ENCODE measurements at regions not wholly inside any gene's neighbourhood (a gene's known extent, or its start where the extent isn't known, plus 50 kb on each side); places are given as distances from the start of the nearest gene placed in this dataset.

- no peak for DNase-seq (ENCODE audit: low spot score)
Observed at GRCh38 chr13:34879851-34880250, 62.2 kb upstream of the NBEA start.

DNA sequence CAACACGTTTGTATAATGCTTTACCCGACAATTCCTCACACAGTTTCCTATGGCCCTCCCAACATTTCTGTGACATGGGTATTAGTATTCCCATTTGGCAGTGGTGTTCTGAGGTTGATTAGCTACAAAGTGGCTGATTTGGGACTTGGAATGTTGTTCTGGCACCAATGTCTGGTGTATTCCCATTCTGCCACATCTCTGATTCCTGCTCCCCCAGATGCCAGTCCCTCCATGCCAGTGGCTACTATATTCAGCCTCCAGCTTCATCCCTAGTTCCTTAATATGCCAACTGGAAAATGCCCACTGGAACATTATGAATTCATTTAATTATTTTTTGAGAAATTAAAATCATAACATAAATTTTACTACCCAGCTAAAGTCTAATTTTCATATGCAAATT lies 60.6 kb upstream of the NBEA start:
- DNase-seq (ENCODE audit: low spot score), result no peak

DNA sequence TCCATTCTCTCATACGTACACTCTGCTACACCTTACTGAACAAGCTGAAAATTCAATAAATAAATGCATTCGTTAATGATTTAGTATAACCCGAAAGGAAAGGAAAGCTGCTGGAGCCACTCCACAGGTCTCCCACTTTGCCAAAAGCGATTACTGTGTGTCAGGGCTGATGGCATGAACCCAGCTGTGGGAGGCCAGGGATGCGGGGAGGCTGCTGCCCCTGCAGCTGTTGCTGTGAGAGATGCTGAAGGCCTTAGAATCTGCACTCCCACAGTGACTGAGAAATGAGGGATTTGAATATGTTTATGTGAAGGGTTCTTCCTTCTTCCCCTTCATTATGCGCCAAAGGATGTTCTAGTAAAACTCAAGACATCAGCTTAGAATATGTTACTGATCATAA lies 58.7 kb upstream of the NBEA start:
- DNase-seq (ENCODE audit: low spot score), result no peak

- DNase-seq (ENCODE audit: low spot score), result no peak
Observed at GRCh38 chr13:34884366-34884765, 57.7 kb upstream of the NBEA start.

DNA sequence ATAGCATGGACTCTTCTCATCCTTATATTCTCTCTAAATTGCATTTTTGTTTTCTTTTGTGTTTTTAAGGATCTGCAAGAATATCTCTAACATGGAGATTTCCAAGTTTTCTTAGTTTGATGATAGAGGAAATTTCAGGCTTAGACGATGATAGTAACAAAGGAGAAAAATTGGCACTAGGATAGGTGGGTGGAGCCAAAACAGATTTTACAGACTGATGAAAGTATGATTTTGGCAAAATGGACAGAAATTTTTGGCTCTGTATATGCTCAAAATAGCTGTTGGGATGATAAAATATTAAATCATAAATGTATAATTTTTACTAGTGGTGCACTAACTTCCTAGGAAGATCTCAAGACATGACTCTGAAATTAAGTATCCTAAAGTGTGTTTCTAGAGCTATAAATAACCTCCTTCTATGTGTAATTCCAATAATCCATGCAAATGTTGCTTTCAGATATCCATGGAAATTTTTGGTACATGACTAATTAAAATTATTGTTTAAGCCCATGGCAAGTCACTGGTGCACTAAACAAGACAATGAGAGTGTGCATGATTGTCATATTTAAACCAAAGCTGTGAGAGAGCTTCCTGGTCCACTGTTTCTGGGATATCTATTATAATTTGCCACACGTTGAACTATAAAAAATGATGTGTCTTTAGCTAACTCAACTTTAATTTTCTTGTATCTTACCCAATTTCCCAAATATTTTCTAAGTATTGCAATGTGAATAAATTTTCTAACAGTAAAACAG lies 55.8 kb upstream of the NBEA start:
- DNase-seq (ENCODE audit: low spot score), result no peak

DNA sequence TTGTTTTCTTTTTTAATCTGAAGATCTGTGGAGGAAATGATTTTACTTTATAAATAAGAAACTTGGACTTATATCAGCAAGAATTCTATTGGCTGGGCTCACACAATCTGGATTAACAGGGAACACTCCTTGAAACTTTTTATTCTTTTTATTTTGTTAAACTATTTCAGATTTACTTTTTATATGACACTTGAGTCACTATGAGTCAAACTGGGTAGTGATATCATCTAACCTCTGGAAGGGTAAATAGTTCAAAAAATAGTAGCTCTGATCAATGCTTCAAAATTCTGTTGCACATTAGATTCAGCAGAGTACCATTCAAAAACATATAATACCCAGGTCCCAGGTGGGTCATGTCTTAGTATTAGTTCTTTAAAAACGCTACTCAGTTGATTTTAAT lies 55.1 kb upstream of the NBEA start:
- DNase-seq (ENCODE audit: low spot score), result no peak

Data from H4 (cell line).